ENCODE measurements at regions not wholly inside any gene's neighbourhood (a gene's known extent, or its start where the extent isn't known, plus 50 kb on each side); places are given as distances from the start of the nearest gene placed in this dataset.

GRCh38 chr12:124656947-124657434 lies 89.6 kb upstream of the NCOR2 start:
- ChIA-PET CTCF (interaction anchor here (1.3 kb wide), 2 partner anchors 9 to 168 kb away, joined by 3 read pairs; no protein-coding TSS in a partner anchor), POLR2A (no interaction called here)
- H3K9me3 Mint-ChIP-seq = no peaks in the 10 kb centered on the region
- no peak overlapping the region for H3K27ac Mint-ChIP-seq
- H3K27me3 Mint-ChIP-seq = peaks cover 11% of the 10 kb centered on the region
- DNase-seq = no peak
- no peaks in the 10 kb centered on the region for H3K36me3 Mint-ChIP-seq (ENCODE audit: low read depth)
- H3K4me3 Mint-ChIP-seq = no peak overlapping the region
- H3K4me1 Mint-ChIP-seq = no peaks in the 10 kb centered on the region

GRCh38 chr12:124655698-124656516 lies 88.5 kb upstream of the NCOR2 start:
- Mint-ChIP-seq H3K27ac (no peak overlapping the region), H3K4me3 (no peak overlapping the region), H3K36me3 (ENCODE audit: low read depth) (no peaks in the 10 kb centered on the region), H3K27me3 (peaks cover 11% of the 10 kb centered on the region), H3K4me1 (no peaks in the 10 kb centered on the region), H3K9me3 (no peaks in the 10 kb centered on the region)
- no peak for DNase-seq
- POLR2A ChIA-PET = no interaction called here
- CTCF ChIA-PET = interaction anchor here (0.9 to 1.4 kb wide), 3 partner anchors 11 to 116 kb away, joined by 3 read pairs; no protein-coding TSS in a partner anchor

GRCh38 chr12:124655048-124655697 lies 87.8 kb upstream of the NCOR2 start:
- Mint-ChIP-seq H3K9me3 (no peaks in the 10 kb centered on the region), H3K4me1 (no peaks in the 10 kb centered on the region), H3K27me3 (peaks cover 11% of the 10 kb centered on the region), H3K4me3 (no peak overlapping the region), H3K27ac (no peak overlapping the region), H3K36me3 (ENCODE audit: low read depth) (no peaks in the 10 kb centered on the region)
- ChIA-PET POLR2A (no interaction called here), CTCF (interaction anchor here (0.9 to 1.4 kb wide), 3 partner anchors 10 to 116 kb away, joined by 3 read pairs; no protein-coding TSS in a partner anchor)
- no peak for DNase-seq

GRCh38 chr12:124654666-124655047 lies 87.2 kb upstream of the NCOR2 start:
- CTCF ChIA-PET = interaction anchor here (0.9 kb wide), 1 partner anchor 9 kb away, joined by 3 read pairs; no protein-coding TSS in a partner anchor
- Mint-ChIP-seq H3K27ac (no peak overlapping the region), H3K9me3 (no peaks in the 10 kb centered on the region), H3K4me3 (no peak overlapping the region), H3K36me3 (ENCODE audit: low read depth) (no peaks in the 10 kb centered on the region), H3K27me3 (peaks cover 11% of the 10 kb centered on the region), H3K4me1 (no peaks in the 10 kb centered on the region)
- no peak for DNase-seq
- POLR2A ChIA-PET = no interaction called here

GRCh38 chr12:124653169-124653931 lies 85.9 kb upstream of the NCOR2 start:
- H3K4me1 Mint-ChIP-seq = no peaks in the 10 kb centered on the region
- no peak overlapping the region for H3K4me3 Mint-ChIP-seq
- ChIA-PET CTCF (interaction anchor here (1.1 kb wide), 1 partner anchor 9 kb away, joined by 5 read pairs; no protein-coding TSS in a partner anchor), POLR2A (no interaction called here)
- peaks cover 9% of the 10 kb centered on the region for H3K9me3 Mint-ChIP-seq
- H3K27me3 Mint-ChIP-seq = peaks cover 11% of the 10 kb centered on the region
- H3K36me3 Mint-ChIP-seq (ENCODE audit: low read depth) = no peaks in the 10 kb centered on the region
- DNase-seq = no peak
- no peak overlapping the region for H3K27ac Mint-ChIP-seq

DNA sequence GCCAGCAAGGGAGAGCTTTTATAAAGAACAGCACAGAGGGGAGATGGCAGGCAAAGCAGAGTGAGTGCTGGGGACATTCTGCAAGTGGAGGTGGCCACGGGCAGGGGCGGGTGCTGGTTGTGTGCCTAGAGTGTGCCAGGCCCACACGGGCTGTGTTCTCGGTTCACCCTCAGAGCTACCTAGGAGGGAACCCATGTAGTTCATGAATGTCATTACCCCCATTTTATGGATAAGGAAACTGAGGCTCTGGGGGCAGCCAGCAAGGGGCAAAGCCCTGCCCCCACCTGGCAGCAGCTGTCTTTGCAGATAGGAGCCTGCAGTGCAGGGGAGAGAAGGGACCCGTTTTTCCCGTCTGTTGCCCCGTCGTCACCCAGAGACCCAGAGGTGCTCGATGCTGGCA lies 85.2 kb upstream of the NCOR2 start:
- no peak overlapping the region for H3K4me3 Mint-ChIP-seq
- DNase-seq = no peak
- H3K36me3 Mint-ChIP-seq (ENCODE audit: low read depth) = no peaks in the 10 kb centered on the region
- CTCF ChIA-PET = interaction anchor here (0.6 to 1.1 kb wide), 3 partner anchors 8 to 553 kb away, joined by 3 to 5 read pairs (median 3); no protein-coding TSS in a partner anchor
- no peaks in the 10 kb centered on the region for H3K4me1 Mint-ChIP-seq
- H3K9me3 Mint-ChIP-seq = peaks cover 14% of the 10 kb centered on the region
- H3K27me3 Mint-ChIP-seq = peaks cover 10% of the 10 kb centered on the region
- H3K27ac Mint-ChIP-seq = no peak overlapping the region
- POLR2A ChIA-PET = no interaction called here

GRCh38 chr12:124651516-124652273 lies 84.3 kb upstream of the NCOR2 start:
- peaks cover 19% of the 10 kb centered on the region for H3K9me3 Mint-ChIP-seq
- no peak for DNase-seq
- peaks cover 13% of the 10 kb centered on the region for H3K27me3 Mint-ChIP-seq
- H3K27ac Mint-ChIP-seq = no peak overlapping the region
- CTCF ChIA-PET = interaction anchor here (0.9 to 1.2 kb wide), 4 partner anchors 13 to 127 kb away, joined by 3 to 4 read pairs (median 4); no protein-coding TSS in a partner anchor
- peaks cover 3% of the 10 kb centered on the region for H3K4me1 Mint-ChIP-seq
- no peak overlapping the region for H3K4me3 Mint-ChIP-seq
- H3K36me3 Mint-ChIP-seq (ENCODE audit: low read depth) = no peaks in the 10 kb centered on the region
- POLR2A ChIA-PET = no interaction called here

GRCh38 chr12:124650912-124651311 lies 83.5 kb upstream of the NCOR2 start:
- no peak overlapping the region for H3K27ac Mint-ChIP-seq
- no peak for DNase-seq
- H3K4me1 Mint-ChIP-seq = peaks cover 9% of the 10 kb centered on the region
- CTCF ChIA-PET = interaction anchor here (1.0 to 1.2 kb wide), 2 partner anchors 13 kb away, joined by 3 to 4 read pairs; no protein-coding TSS in a partner anchor
- no peak overlapping the region for H3K4me3 Mint-ChIP-seq
- POLR2A ChIA-PET = no interaction called here
- no peaks in the 10 kb centered on the region for H3K36me3 Mint-ChIP-seq (ENCODE audit: low read depth)
- H3K9me3 Mint-ChIP-seq = peaks cover 19% of the 10 kb centered on the region
- peaks cover 13% of the 10 kb centered on the region for H3K27me3 Mint-ChIP-seq

DNA sequence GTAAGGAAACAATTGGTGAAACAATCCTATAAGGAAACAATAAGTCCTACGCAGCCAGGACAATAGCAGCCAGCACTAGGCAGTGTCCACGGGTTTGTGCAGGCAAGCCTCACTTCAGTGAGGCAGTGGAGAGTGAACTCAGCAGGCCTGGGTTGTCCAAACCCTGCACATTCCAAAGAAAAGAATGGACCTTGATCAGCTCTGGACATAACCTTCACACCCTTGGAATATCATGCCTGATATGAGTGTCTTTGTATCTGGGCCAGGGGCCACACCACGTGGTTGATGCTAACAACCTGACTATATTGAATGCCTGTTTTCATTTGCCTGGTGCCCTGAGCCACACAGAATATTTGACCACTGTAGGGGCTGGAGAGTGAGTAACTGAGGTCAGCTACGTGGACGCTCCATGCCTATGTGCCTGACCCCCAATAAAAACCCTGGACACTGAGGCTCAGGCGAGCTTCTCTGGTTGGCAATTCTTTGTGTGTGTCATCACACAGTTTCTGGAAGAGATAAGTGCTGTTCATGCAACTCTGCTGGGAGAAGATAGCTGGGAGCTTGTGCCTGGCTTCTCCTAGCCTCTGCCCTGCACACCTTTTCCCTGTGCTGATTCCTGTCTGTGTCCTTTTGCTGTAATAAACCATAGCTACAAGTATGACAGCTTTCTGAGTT lies 81.4 kb upstream of the NCOR2 start:
- POLR2A ChIA-PET = no interaction called here

GRCh38 chr12:124647316-124647715 lies 79.9 kb upstream of the NCOR2 start:
- Mint-ChIP-seq H3K27ac (no peak overlapping the region), H3K27me3 (peaks cover 13% of the 10 kb centered on the region), H3K9me3 (peaks cover 19% of the 10 kb centered on the region), H3K36me3 (ENCODE audit: low read depth) (no peaks in the 10 kb centered on the region), H3K4me1 (peaks cover 12% of the 10 kb centered on the region), H3K4me3 (no peak overlapping the region)
- no peak for DNase-seq
- ChIA-PET POLR2A (no interaction called here), CTCF (interaction anchor here (1.3 kb wide), 1 partner anchor 11 kb away, joined by 3 read pairs; no protein-coding TSS in a partner anchor)

More for the DNA sequence above, 81.4 kb upstream of the NCOR2 start:
- no peaks in the 10 kb centered on the region for H3K36me3 Mint-ChIP-seq (ENCODE audit: low read depth)
- H3K9me3 Mint-ChIP-seq = peaks cover 19% of the 10 kb centered on the region
- H3K27me3 Mint-ChIP-seq = peaks cover 19% of the 10 kb centered on the region
- CTCF ChIA-PET = interaction anchor here (1.1 to 1.3 kb wide), 3 partner anchors 9 to 13 kb away, joined by 3 read pairs; no protein-coding TSS in a partner anchor
- H3K4me1 Mint-ChIP-seq = peaks cover 12% of the 10 kb centered on the region
- no peak overlapping the region for H3K27ac Mint-ChIP-seq
- no peak overlapping the region for H3K4me3 Mint-ChIP-seq
- no peak for DNase-seq

GRCh38 chr12:124646385-124647230 lies 79.2 kb upstream of the NCOR2 start:
- Mint-ChIP-seq H3K4me1 (peaks cover 12% of the 10 kb centered on the region), H3K27ac (no peak overlapping the region), H3K27me3 (peaks cover 12% of the 10 kb centered on the region), H3K36me3 (ENCODE audit: low read depth) (no peaks in the 10 kb centered on the region), H3K4me3 (no peak overlapping the region), H3K9me3 (peaks cover 19% of the 10 kb centered on the region)
- CTCF ChIA-PET = interaction anchor here (1.3 kb wide), 1 partner anchor 10 kb away, joined by 3 read pairs; no protein-coding TSS in a partner anchor
- POLR2A ChIA-PET = no interaction called here
- DNase-seq = no peak

All from activated CD4-positive, alpha-beta T cell treated with anti-CD3 and anti-CD28 coated beads, Interleukin-2, amount 10 ng/mL, durations not matched to agents 7 days and 5 days (primary cell).